HG02763 (cell line): ENCODE measurements at regions not wholly inside any gene's neighbourhood (a gene's known extent, or its start where the extent isn't known, plus 50 kb on each side); places are given as distances from the start of the nearest gene placed in this dataset.
"Not testable (repeated sequence)": the region's sequence is repeated elsewhere in the genome, so short reads cannot be mapped to it uniquely, and the experiment has no call there.

Experiments
- ATAC-seq: cut with Tn5 transposase; IDR thresholded peaks from one replicate; pipeline ENCODE4 v1.9.1; 2021; ENCODE audit warnings: mild to moderate bottlenecking, moderate library complexity; ENCODE audit not compliant: unreplicated experiment

GRCh38 chr22:19660583-19660982, 53.7 kb upstream of the SEPTIN5 start:
- ATAC-seq: not testable (repeated sequence)

DNA sequence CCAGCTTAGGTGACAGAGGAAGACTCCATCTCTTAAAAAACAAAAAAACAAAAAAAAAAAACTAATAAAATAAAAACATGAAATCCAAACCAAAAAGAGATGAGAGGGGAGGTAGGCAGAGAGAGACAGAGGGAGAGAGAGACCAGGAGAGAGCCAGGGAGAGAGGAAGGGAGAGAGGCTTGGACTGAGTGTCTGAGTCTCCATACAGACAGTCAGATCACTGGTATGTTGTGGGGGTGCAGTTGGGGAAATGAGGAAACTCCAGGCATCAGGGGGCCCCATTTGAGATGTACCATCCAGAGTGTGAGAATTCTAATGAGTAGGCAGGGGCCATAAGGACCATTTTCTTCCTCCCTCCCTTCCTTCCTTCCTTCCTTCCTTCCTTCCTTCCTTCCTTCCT, 53.1 kb upstream of the SEPTIN5 start:
- no peak for ATAC-seq

DNA sequence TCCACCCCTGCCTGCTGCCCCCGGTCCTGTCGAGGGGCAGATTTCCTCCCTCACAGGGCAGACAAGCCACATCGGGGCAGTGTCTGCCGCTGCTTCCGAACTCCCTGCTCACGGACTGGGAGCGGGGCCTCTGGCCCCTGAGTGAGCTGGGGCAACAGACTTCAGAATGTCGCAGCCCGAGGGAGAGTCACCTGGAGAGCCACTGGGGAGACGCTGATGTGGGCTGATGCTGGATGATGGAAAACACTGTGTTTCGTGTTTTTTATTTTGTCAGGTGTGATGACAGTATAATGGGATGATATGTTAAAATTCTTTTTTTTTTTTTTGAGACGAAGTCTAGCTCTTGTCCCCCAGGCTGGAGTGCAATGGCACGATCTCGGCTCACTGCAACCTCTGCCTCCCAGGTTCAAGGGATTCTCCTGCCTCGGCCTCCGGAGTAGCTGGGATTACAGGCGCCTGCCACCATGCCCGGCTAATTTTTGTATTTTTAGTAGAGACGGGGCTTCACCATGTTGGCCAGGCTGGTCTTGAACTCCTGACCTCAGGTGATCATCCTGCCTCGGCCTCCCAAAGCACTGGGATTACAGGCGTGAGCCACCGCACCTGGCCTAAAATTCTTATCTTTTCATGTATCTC, 52.1 kb upstream of the SEPTIN5 start:
- ATAC-seq: not testable (repeated sequence)

- ATAC-seq: no peak
These were observed 51.0 kb upstream of the SEPTIN5 start for GRCh38 chr22:19663286-19663815.

DNA sequence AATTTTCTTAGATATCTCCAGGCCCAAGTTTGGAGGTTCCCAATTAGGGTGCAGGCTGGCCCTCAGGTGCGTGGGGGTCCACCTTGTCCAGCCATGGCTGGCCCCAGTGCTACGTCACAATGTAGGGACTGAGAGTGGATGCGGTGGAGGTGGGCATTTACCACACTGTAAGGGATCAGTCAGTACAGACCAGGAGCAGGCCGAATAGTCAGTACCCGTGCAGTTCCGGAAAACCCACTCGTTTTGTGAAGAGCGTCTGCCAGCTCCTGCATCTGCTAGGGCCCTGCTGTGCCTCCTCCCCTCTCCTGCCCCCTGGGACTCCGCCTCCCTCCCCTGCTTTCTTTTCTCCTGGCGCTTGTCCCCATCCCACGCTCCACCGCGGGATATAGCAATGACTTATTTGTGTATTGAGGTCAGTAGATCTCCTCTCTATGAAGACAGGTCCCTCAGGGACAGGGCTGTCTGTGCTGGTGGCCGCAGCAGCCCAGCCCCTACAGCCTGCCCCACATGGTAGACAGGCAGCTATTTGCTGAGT, 50.4 kb upstream of the SEPTIN5 start:
- ATAC-seq: no peak

GRCh38 chr22:19664406-19664805, 49.9 kb upstream of the SEPTIN5 start:
- ATAC-seq: no peak
